Mesothelial cell of epicardium (in vitro differentiated cells): ENCODE measurements at regions not wholly inside any gene's neighbourhood (a gene's known extent, or its start where the extent isn't known, plus 50 kb on each side); places are given as distances from the start of the nearest gene placed in this dataset.
A peak's percentile ranks its signal among the peaks of the same experiment; 100 is the strongest.

ENCODE experiments used
- DNase-seq, 2 experiments: peaks; one replicate each; pipeline ENCODE4 v3.0.0; 2021; ENCODE audit warnings: low spot score in 2 of 2; ENCODE audit not compliant: unreplicated experiment in 2 of 2
- H3K27ac Mint-ChIP-seq: 2 replicates; pipeline ENCODE4 v1.8.0; 2021; ENCODE audit warnings: mixed read lengths
- H3K27me3 Mint-ChIP-seq: 2 replicates; pipeline ENCODE4 v1.8.0; 2021; ENCODE audit warnings: low read depth, mixed read lengths
- H3K36me3 Mint-ChIP-seq: 2 replicates; pipeline ENCODE4 v1.8.0; 2021; ENCODE audit warnings: mixed read lengths
- H3K4me1 Mint-ChIP-seq: 2 replicates; pipeline ENCODE4 v1.8.0; 2021; ENCODE audit warnings: mixed read lengths
- H3K4me3 Mint-ChIP-seq: 2 replicates; pipeline ENCODE4 v1.8.0; 2021; ENCODE audit warnings: mild to moderate bottlenecking, moderate library complexity, mixed read lengths
- H3K9me3 Mint-ChIP-seq: 2 replicates; pipeline ENCODE4 v1.8.0; 2021; ENCODE audit warnings: mixed read lengths
- CTCF ChIP-seq: fragments of 200-600 bp; sonication (generic); IDR thresholded peaks from one replicate; pipeline ENCODE4 v1.5.0; 2021; ENCODE audit warnings: antibody characterized with exemption; ENCODE audit not compliant: unreplicated experiment

GRCh38 chr22:47854680-47855079, 1092.2 kb downstream of the TBC1D22A start:
- no peak overlapping the region for H3K27ac Mint-ChIP-seq
- peaks cover 13% of the 10 kb centered on the region for H3K4me1 Mint-ChIP-seq
- H3K36me3 Mint-ChIP-seq: no peaks in the 10 kb centered on the region
- TF ChIP-seq CTCF: no peak
- no peak overlapping the region for H3K4me3 Mint-ChIP-seq
- DNase-seq: no peak
- peaks cover 37% of the 10 kb centered on the region for H3K9me3 Mint-ChIP-seq
- no peaks in the 10 kb centered on the region for H3K27me3 Mint-ChIP-seq

- DNase-seq: no peak
- H3K9me3 Mint-ChIP-seq: peaks cover 37% of the 10 kb centered on the region
- no peak overlapping the region for H3K27ac Mint-ChIP-seq
- no peaks in the 10 kb centered on the region for H3K36me3 Mint-ChIP-seq
- no peak overlapping the region for H3K4me3 Mint-ChIP-seq
- H3K4me1 Mint-ChIP-seq: peaks cover 13% of the 10 kb centered on the region
- no peak for TF ChIP-seq CTCF
- H3K27me3 Mint-ChIP-seq: no peaks in the 10 kb centered on the region
Measured at GRCh38 chr22:47854251-47854650, 1091.8 kb downstream of the TBC1D22A start.

GRCh38 chr22:47853750-47854149, 1091.3 kb downstream of the TBC1D22A start:
- no peak for DNase-seq
- no peak for TF ChIP-seq CTCF
- no peak overlapping the region for H3K4me3 Mint-ChIP-seq
- H3K27ac Mint-ChIP-seq: no peak overlapping the region
- H3K27me3 Mint-ChIP-seq: no peaks in the 10 kb centered on the region
- peaks cover 13% of the 10 kb centered on the region for H3K4me1 Mint-ChIP-seq
- no peaks in the 10 kb centered on the region for H3K36me3 Mint-ChIP-seq
- peaks cover 35% of the 10 kb centered on the region for H3K9me3 Mint-ChIP-seq

- no peaks in the 10 kb centered on the region for H3K27me3 Mint-ChIP-seq
- no peaks in the 10 kb centered on the region for H3K36me3 Mint-ChIP-seq
- no peak overlapping the region for H3K27ac Mint-ChIP-seq
- peaks cover 31% of the 10 kb centered on the region for H3K9me3 Mint-ChIP-seq
- no peak overlapping the region for H3K4me3 Mint-ChIP-seq
- TF ChIP-seq CTCF: no peak
- H3K4me1 Mint-ChIP-seq: peaks cover 13% of the 10 kb centered on the region
- no peak for DNase-seq
Measured at GRCh38 chr22:47851586-47851985, 1089.1 kb downstream of the TBC1D22A start.

GRCh38 chr22:47850644-47851151, 1088.2 kb downstream of the TBC1D22A start:
- Mint-ChIP-seq H3K4me3 (no peak overlapping the region), H3K36me3 (no peaks in the 10 kb centered on the region), H3K27ac (peak overlapping the region; percentile 40), H3K27me3 (no peaks in the 10 kb centered on the region), H3K4me1 (peaks cover 13% of the 10 kb centered on the region), H3K9me3 (peaks cover 28% of the 10 kb centered on the region)
- no peak for TF ChIP-seq CTCF
- DNase-seq: no peak

GRCh38 chr22:47849576-47849975, 1087.1 kb downstream of the TBC1D22A start:
- H3K27ac Mint-ChIP-seq: no peak overlapping the region
- no peak for DNase-seq
- no peak for TF ChIP-seq CTCF
- no peaks in the 10 kb centered on the region for H3K27me3 Mint-ChIP-seq
- no peaks in the 10 kb centered on the region for H3K36me3 Mint-ChIP-seq
- H3K4me3 Mint-ChIP-seq: no peak overlapping the region
- peaks cover 13% of the 10 kb centered on the region for H3K4me1 Mint-ChIP-seq
- peaks cover 24% of the 10 kb centered on the region for H3K9me3 Mint-ChIP-seq
